ENCODE measurements at regions not wholly inside any gene's neighbourhood (a gene's known extent, or its start where the extent isn't known, plus 50 kb on each side); places are given as distances from the start of the nearest gene placed in this dataset.

- 85% methylated on average over 1 of the region's 1 CpG for WGBS
- H3K4me3 ChIP-seq (ENCODE audit: low read depth in 1 of 3, low read length in 3 of 3), result no peak overlapping the region
- TF ChIP-seq YY1 (IDR thresholded peaks at IDR 0.05) (no peak), ATF3 (IDR thresholded peaks at IDR 0.05) (peak; percentile 46)
- DNase-seq (ENCODE audit: low spot score), result no peak
- no peaks in the 10 kb centered on the region for H3K36me3 ChIP-seq (ENCODE audit: control insufficient read depth in 4 of 4, insufficient read depth in 3 of 4, low read depth in 1 of 4, low read length in 3 of 4)
- no peak overlapping the region for H3K27ac ChIP-seq (ENCODE audit: low read depth in 1 of 2, low read length in 2 of 2)
- H3K27me3 ChIP-seq (ENCODE audit: control insufficient read depth in 4 of 4, insufficient read depth in 4 of 4, low read length in 3 of 4), result no peaks in the 10 kb centered on the region
- no peaks in the 10 kb centered on the region for H3K9me3 ChIP-seq (ENCODE audit: control insufficient read depth in 4 of 4, low read length in 3 of 4)
- no peaks in the 10 kb centered on the region for H3K4me1 ChIP-seq (ENCODE audit: control insufficient read depth in 4 of 4, insufficient read depth in 4 of 4, low read length in 3 of 4)
- H3K9ac ChIP-seq (ENCODE audit: low read depth in 1 of 2, low read length in 2 of 2), result no peak overlapping the region
Observed at GRCh38 chr11:82046778-82047177, 686.9 kb downstream of the FAM181B start.

- no peak for TF ChIP-seq REST (IDR thresholded peaks at IDR 0.05)
- no peak for TF ChIP-seq TAF1 (conservative IDR thresholded peaks at IDR 0.05)
- no peak for TF ChIP-seq HNF4A (conservative IDR thresholded peaks at IDR 0.05)
- TF ChIP-seq FOXA1 (IDR thresholded peaks at IDR 0.05), result no peak
- no peak for TF ChIP-seq RAD21 (IDR thresholded peaks at IDR 0.05)
- TF ChIP-seq GABPA (IDR thresholded peaks at IDR 0.05 in 1 of 2, conservative IDR thresholded peaks at IDR 0.05 in 1 of 2), result no peak
- no peak for TF ChIP-seq MAX (IDR thresholded peaks at IDR 0.05)
- TF ChIP-seq JUND (IDR thresholded peaks at IDR 0.05), result no peak
- no peak overlapping the region for H3K9ac ChIP-seq (ENCODE audit: low read depth in 1 of 2, low read length in 2 of 2)
- H3K4me3 ChIP-seq (ENCODE audit: low read depth in 1 of 3, low read length in 3 of 3), result no peak overlapping the region
- H3K36me3 ChIP-seq (ENCODE audit: control insufficient read depth in 4 of 4, insufficient read depth in 3 of 4, low read depth in 1 of 4, low read length in 3 of 4), result no peaks in the 10 kb centered on the region
- no peaks in the 10 kb centered on the region for H3K9me3 ChIP-seq (ENCODE audit: control insufficient read depth in 4 of 4, low read length in 3 of 4)
- no peaks in the 10 kb centered on the region for H3K4me1 ChIP-seq (ENCODE audit: control insufficient read depth in 4 of 4, insufficient read depth in 4 of 4, low read length in 3 of 4)
- H3K27me3 ChIP-seq (ENCODE audit: control insufficient read depth in 4 of 4, insufficient read depth in 4 of 4, low read length in 3 of 4), result no peaks in the 10 kb centered on the region
- 90% methylated on average over 2 of the region's 2 CpGs for WGBS
- no peak overlapping the region for H3K27ac ChIP-seq (ENCODE audit: low read depth in 1 of 2, low read length in 2 of 2)
- DNase-seq (ENCODE audit: low spot score), result no peak
Observed at GRCh38 chr11:82045748-82046457, 687.8 kb downstream of the FAM181B start.

- peaks cover 0 to 2% (median 0%) of the 10 kb centered on the region in 4 donors for H3K27me3 ChIP-seq (ENCODE audit: control insufficient read depth in 4 of 4, insufficient read depth in 4 of 4, low read length in 3 of 4)
- TF ChIP-seq SP1 (IDR thresholded peaks at IDR 0.05), result no peak
- TF ChIP-seq RXRA (IDR thresholded peaks at IDR 0.05), result no peak
- TF ChIP-seq YY1 (IDR thresholded peaks at IDR 0.05), result no peak
- no peak for TF ChIP-seq FOXA1 (IDR thresholded peaks at IDR 0.05)
- no peak for TF ChIP-seq FOXA2 (IDR thresholded peaks at IDR 0.05)
- no peak for TF ChIP-seq MAX (IDR thresholded peaks at IDR 0.05)
- 75% methylated on average over 2 of the region's 2 CpGs for whole genome bisulfite sequencing
- no peak overlapping the region for H3K9ac ChIP-seq (ENCODE audit: low read depth in 1 of 2, low read length in 2 of 2)
- H3K9me3 ChIP-seq (ENCODE audit: control insufficient read depth in 4 of 4, low read length in 3 of 4), result no peaks in the 10 kb centered on the region
- no peak for DNase-seq (ENCODE audit: low spot score)
- H3K36me3 ChIP-seq (ENCODE audit: control insufficient read depth in 4 of 4, insufficient read depth in 3 of 4, low read depth in 1 of 4, low read length in 3 of 4), result no peaks in the 10 kb centered on the region
- H3K4me1 ChIP-seq (ENCODE audit: control insufficient read depth in 4 of 4, insufficient read depth in 4 of 4, low read length in 3 of 4), result no peaks in the 10 kb centered on the region
- H3K4me3 ChIP-seq (ENCODE audit: low read depth in 1 of 3, low read length in 3 of 3), result no peak overlapping the region
- H3K27ac ChIP-seq (ENCODE audit: low read depth in 1 of 2, low read length in 2 of 2), result no peak overlapping the region
Observed at GRCh38 chr11:82043316-82043715, 690.3 kb downstream of the FAM181B start.

Data from liver (tissue), 7 donors.